Keratinocyte (primary cell): ENCODE measurements at regions not wholly inside any gene's neighbourhood (a gene's known extent, or its start where the extent isn't known, plus 50 kb on each side); places are given as distances from the start of the nearest gene placed in this dataset.

ENCODE experiments used
- EZH2 ChIP-seq: IDR thresholded peaks from one replicate; pipeline ENCODE4 v1.6.1; 2012; ENCODE audit warnings: inconsistent platforms, mild to moderate bottlenecking, low read length, moderate library complexity
- TF ChIP-seq, protein P1 (sequence below), 3 experiments: IDR thresholded peaks in 1 of 3; conservative IDR thresholded peaks in 1 of 3; optimal IDR thresholded peaks in 1 of 3; 2 replicates in 2 of 3; 3 replicates in 1 of 3; pipeline versions ENCODE3 to v1.5.1; 2011; ENCODE audit warnings: low read length in 3 of 3, mild to moderate bottlenecking in 3 of 3, moderate library complexity in 2 of 3, control low read depth in 1 of 3, inconsistent platforms in 1 of 3; ENCODE audit not compliant: insufficient read depth in 2 of 3; ENCODE audit errors: extremely low read depth in 1 of 3

DNA sequence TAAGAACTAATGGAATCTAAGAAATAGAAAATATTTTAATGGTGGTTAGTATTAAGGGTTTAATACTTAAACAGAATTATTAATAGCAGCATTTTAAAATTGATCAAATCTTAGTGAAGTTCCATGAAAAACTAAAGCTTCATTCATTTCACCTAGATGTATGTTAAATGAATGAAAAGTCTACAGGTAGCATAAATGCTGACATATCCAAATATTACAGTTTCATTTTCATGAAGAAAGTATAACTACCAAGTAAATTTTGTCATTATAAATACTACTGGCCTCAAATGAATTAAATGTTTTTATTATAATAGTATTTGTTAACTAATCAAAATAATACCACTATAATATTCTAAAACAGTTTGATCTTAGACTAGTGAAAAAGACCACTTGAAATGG lies 403.3 kb downstream of the LIG4 start:
- TF ChIP-seq, protein P1, sequence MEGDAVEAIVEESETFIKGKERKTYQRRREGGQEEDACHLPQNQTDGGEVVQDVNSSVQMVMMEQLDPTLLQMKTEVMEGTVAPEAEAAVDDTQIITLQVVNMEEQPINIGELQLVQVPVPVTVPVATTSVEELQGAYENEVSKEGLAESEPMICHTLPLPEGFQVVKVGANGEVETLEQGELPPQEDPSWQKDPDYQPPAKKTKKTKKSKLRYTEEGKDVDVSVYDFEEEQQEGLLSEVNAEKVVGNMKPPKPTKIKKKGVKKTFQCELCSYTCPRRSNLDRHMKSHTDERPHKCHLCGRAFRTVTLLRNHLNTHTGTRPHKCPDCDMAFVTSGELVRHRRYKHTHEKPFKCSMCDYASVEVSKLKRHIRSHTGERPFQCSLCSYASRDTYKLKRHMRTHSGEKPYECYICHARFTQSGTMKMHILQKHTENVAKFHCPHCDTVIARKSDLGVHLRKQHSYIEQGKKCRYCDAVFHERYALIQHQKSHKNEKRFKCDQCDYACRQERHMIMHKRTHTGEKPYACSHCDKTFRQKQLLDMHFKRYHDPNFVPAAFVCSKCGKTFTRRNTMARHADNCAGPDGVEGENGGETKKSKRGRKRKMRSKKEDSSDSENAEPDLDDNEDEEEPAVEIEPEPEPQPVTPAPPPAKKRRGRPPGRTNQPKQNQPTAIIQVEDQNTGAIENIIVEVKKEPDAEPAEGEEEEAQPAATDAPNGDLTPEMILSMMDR (optimal IDR thresholded peaks at IDR 0.05 in 1 of 3, IDR thresholded peaks at IDR 0.05 in 1 of 3, conservative IDR thresholded peaks at IDR 0.05 in 1 of 3; ENCODE audit: extremely low read depth in 1 of 3, insufficient read depth in 2 of 3, low read length in 3 of 3): no peak
- no peak for TF ChIP-seq EZH2
